GM06990 (cell line): ENCODE measurements at regions not wholly inside any gene's neighbourhood (a gene's known extent, or its start where the extent isn't known, plus 50 kb on each side); places are given as distances from the start of the nearest gene placed in this dataset.

Source experiments
- DNase-seq: peaks from one replicate; pipeline ENCODE4 v3.0.0-alpha.2; 2011; ENCODE audit not compliant: insufficient read length; ENCODE audit errors: extremely low read depth
- H3K27me3 ChIP-seq: replicated peaks from 2 replicates; pipeline ENCODE4 v1.6.0; 2011; ENCODE audit warnings: low read length; ENCODE audit not compliant: control insufficient read depth, insufficient read depth
- H3K36me3 ChIP-seq: 2 replicates; pipeline ENCODE4 v1.5.1; 2011; ENCODE audit warnings: low read length; ENCODE audit not compliant: control insufficient read depth, insufficient read depth
- H3K4me3 ChIP-seq: replicated peaks from 2 replicates; pipeline ENCODE4 v1.5.1; 2011; ENCODE audit warnings: low read depth, mild to moderate bottlenecking, control low read depth, low read length
- CTCF ChIP-seq: IDR thresholded peaks from 2 replicates; pipeline ENCODE4 v1.5.1; 2011; ENCODE audit warnings: low read length, control low read depth, mild to moderate bottlenecking, inconsistent platforms; ENCODE audit not compliant: insufficient read depth, poor library complexity, severe bottlenecking

- Histone ChIP-seq H3K36me3 (no peaks in the 10 kb centered on the region), H3K27me3 (no peaks in the 10 kb centered on the region; the same call in 1 of the 2 replicates), H3K4me3 (no peak overlapping the region)
- no peak for DNase-seq
- TF ChIP-seq CTCF: no peak
Measured at GRCh38 chr3:40855871-40856270, 331.1 kb downstream of the ZNF621 start.

DNA sequence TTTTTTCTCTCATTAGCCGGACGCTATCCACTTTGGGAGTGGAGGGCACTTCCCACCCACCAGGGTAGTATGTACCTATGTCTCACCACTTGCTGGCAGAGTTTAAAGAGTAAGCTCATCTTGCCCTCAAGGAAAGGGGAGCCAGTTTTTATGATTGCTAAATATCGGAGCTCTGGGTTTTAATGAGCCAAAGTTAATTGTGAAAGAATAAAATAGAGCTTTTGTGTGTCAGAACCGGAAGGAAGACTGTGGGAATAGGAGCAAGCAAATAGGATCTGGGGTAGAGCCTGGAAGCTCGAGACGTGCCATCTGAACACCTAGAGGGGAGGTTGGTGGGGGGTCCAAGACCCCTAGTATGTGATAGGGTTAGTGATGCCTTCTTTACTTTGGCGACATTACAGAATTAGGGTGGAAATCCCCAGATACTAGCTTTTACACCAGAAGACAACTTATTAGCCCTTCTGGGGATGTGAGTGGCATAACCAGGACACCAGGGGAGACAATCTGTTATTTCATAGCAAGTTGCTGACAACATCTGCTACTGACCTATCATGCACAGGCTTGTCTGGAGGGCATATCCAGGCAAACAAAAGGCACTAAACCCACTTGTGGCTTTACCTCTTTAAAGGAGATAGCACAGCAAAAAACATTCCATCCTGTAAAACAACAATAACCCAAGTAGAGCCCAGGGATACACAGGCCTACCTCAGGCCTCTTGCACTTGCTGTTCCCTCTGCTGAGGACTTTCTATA lies 333.8 kb downstream of the ZNF621 start:
- H3K36me3 ChIP-seq: no peaks in the 10 kb centered on the region
- H3K4me3 ChIP-seq: no peak overlapping the region
- TF ChIP-seq CTCF: no peak
- no peaks in the 10 kb centered on the region; the same call in 1 of the 2 replicates for H3K27me3 ChIP-seq
- no peak for DNase-seq

DNA sequence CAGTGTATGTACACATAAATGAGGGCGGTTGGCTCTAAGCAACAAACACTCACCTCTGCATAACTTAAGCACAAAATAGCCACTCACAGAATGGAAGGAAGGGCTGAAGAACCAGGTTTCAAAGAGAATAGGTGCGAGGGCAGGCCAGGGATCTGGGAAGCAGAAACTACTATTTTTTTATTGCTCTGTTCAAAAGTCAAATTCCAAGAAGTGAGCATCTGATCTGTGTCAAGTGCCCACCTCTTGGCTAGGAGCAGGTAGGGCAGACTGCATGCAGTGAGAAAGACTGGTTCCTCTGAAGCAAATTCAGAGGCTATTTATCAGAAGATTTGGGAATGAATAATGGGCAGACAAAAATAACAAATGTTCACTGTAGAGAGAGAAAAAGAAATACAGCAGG lies 336.4 kb upstream of the CTNNB1 start:
- no peak for DNase-seq
- TF ChIP-seq CTCF: no peak
- Histone ChIP-seq H3K4me3 (no peak overlapping the region), H3K36me3 (no peaks in the 10 kb centered on the region), H3K27me3 (no peaks in the 10 kb centered on the region)

GRCh38 chr3:40864146-40864782 lies 335.0 kb upstream of the CTNNB1 start:
- no peak for DNase-seq
- Histone ChIP-seq H3K27me3 (no peaks in the 10 kb centered on the region), H3K4me3 (no peak overlapping the region), H3K36me3 (no peaks in the 10 kb centered on the region)
- TF ChIP-seq CTCF: no peak

DNA sequence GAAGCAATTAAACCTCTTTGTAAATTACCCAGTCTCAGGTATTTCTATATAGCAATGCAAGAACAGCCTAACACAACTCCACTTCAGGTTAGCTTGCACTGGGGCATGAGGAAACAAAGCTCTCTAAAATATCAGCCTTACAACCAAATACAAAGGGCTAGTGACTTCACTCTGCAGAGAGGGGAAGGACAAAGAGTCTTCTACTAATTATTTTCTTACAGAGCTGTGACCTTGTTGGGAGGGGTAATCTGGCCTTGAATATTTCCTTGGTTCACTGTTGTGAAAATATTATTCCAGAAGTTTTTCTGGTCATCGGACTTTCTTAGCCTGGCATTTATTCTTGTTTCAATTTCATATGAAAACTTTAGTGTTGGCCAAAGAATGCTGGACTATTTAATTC lies 334.4 kb upstream of the CTNNB1 start:
- no peak for DNase-seq
- TF ChIP-seq CTCF: no peak
- Histone ChIP-seq H3K36me3 (no peaks in the 10 kb centered on the region), H3K4me3 (no peak overlapping the region), H3K27me3 (no peaks in the 10 kb centered on the region; the same call in 1 of the 2 replicates)

DNA sequence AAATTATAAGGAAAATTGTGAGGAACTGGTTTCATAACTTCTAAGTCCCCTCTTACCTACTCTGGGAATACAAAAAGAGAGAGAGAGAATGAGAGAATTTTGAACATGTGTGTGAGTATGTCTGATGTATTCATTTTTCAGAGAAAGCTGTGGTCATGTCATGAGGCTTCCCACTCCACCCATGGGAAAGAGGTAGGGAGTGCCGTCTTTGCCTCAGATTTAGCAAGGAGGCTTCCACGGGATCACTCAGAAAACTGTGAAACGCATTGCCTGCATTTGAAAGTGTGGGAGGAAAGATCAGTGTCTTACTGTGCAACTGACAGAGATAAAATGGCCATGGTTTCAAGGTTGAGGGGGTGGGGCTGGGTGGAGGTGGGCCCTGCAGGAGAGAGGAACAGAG lies 331.5 kb upstream of the CTNNB1 start:
- H3K27me3 ChIP-seq: no peaks in the 10 kb centered on the region; the same call in 1 of the 2 replicates
- no peak for TF ChIP-seq CTCF
- no peak for DNase-seq
- no peaks in the 10 kb centered on the region for H3K36me3 ChIP-seq
- no peak overlapping the region for H3K4me3 ChIP-seq
